Hepatocyte (in vitro differentiated cells): ENCODE measurements at regions not wholly inside any gene's neighbourhood (a gene's known extent, or its start where the extent isn't known, plus 50 kb on each side); places are given as distances from the start of the nearest gene placed in this dataset.
"Not testable (repeated sequence)": the region's sequence is repeated elsewhere in the genome, so short reads cannot be mapped to it uniquely, and the experiment has no call there.

Source experiments
- EZH2 ChIP-seq: fragments of 200-600 bp; sonication (generic); IDR thresholded peaks from 2 replicates; pipeline ENCODE4 v1.6.1; 2016; ENCODE audit warnings: antibody characterized with exemption, mild to moderate bottlenecking, borderline replicate concordance
- EZH2phosphoT487 ChIP-seq: fragments of 200-600 bp; sonication (generic); IDR thresholded peaks from one replicate; pipeline ENCODE4 v1.6.1; 2018; ENCODE audit warnings: antibody characterized with exemption, mild to moderate bottlenecking, low read depth, moderate library complexity; ENCODE audit not compliant: unreplicated experiment, severe bottlenecking
- TF ChIP-seq, protein P1 (sequence below): fragments of 200-600 bp; sonication (generic); IDR thresholded peaks from 2 replicates; pipeline ENCODE4 v1.5.1; 2016; ENCODE audit warnings: antibody characterized with exemption, mild to moderate bottlenecking; ENCODE audit not compliant: poor library complexity

DNA sequence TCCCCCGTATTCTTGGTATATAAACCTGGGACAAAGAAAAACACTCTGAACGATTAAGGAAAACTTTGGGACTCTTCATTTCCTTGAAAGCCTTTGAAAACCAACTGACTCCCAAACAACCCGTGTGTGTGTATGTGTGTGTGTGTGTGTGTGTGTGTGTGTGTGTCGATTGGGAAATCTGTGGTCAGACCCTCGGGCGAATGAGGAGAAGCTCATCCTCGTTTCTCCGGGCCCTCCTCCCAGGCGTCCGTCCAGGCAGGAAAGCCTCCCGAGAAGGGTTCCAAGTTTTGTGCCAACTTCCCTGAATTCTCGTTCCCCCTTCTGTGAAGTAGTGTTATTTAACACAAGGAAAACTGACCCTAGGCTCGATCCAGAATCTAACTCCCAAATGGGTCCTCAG lies 4411.6 kb upstream of the TPTE start:
- TF ChIP-seq, protein P1, sequence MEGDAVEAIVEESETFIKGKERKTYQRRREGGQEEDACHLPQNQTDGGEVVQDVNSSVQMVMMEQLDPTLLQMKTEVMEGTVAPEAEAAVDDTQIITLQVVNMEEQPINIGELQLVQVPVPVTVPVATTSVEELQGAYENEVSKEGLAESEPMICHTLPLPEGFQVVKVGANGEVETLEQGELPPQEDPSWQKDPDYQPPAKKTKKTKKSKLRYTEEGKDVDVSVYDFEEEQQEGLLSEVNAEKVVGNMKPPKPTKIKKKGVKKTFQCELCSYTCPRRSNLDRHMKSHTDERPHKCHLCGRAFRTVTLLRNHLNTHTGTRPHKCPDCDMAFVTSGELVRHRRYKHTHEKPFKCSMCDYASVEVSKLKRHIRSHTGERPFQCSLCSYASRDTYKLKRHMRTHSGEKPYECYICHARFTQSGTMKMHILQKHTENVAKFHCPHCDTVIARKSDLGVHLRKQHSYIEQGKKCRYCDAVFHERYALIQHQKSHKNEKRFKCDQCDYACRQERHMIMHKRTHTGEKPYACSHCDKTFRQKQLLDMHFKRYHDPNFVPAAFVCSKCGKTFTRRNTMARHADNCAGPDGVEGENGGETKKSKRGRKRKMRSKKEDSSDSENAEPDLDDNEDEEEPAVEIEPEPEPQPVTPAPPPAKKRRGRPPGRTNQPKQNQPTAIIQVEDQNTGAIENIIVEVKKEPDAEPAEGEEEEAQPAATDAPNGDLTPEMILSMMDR = not testable (repeated sequence)
- not testable (repeated sequence) for TF ChIP-seq EZH2phosphoT487, EZH2
